K562 (cell line): ENCODE measurements at regions not wholly inside any gene's neighbourhood (a gene's known extent, or its start where the extent isn't known, plus 50 kb on each side); places are given as distances from the start of the nearest gene placed in this dataset.

Experiments
- ATAC-seq: fragments of 200-7000 bp; cut with Tn5 transposase; 3 replicates; pipeline ENCODE4 v1.9.1; 2020; ENCODE audit warnings: moderate library complexity
- BruUV-seq: library from RNA; stranded (reverse); fragments of 400-500 nt; replicated peaks from 2 replicates; lab custom pipeline; 2021; lab: Mats Ljungman, UMichigan
- CTCF ChIA-PET: fragments of 300-600 bp; formaldehyde crosslinking; extraction: SDS; loops from one replicate; lab custom pipeline; 2021; ENCODE audit warnings: low intra/inter-chr PET ratio; lab: Yijun Ruan, JAX
- POLR2A ChIA-PET: fragments of 300-600, 350-650 bp; sonication (Branson Sonifier 250); formaldehyde crosslinking; extraction: SDS; loops from one replicate; lab custom pipeline; 2021; ENCODE audit warnings: antibody characterized with exemption, inconsistent platforms; lab: Yijun Ruan, JAX
- DNase-seq, 4 experiments: peaks; one replicate each; pipeline versions ENCODE4 v3.0.0 to v3.0.0-alpha.2; 2011 to 2018; ENCODE audit warnings: low spot score in 3 of 4, mixed read lengths in 3 of 4; ENCODE audit errors: extremely low read depth in 1 of 4
- FAIRE-seq: peaks from 2 replicates; lab custom pipeline; 2011; peaks lifted over from hg19 to GRCh38; lab: Jason Lieb, UNC
- H2AFZ ChIP-seq: 2 replicates; pipeline ENCODE4 v1.6.0; 2011; ENCODE audit warnings: low read depth, low read length, control low read depth, inconsistent platforms
- H3K27ac ChIP-seq: fragments of 200-600 bp; 3 replicates; pipeline ENCODE4 v1.8.0; 2011; ENCODE audit warnings: low read depth, mild to moderate bottlenecking, control low read depth, inconsistent platforms, low read length, moderate library complexity, mixed read lengths; ENCODE audit errors: extremely low read depth
- H3K27me3 ChIP-seq, 2 experiments: fragments of 300-600 bp in 1 of 2; 2 replicates in 1 of 2; 3 replicates in 1 of 2; pipeline versions ENCODE4 v1.6.0 to v1.8.0; 2011; ENCODE audit warnings: inconsistent platforms in 2 of 2, low read length in 2 of 2, mild to moderate bottlenecking in 1 of 2, mixed read lengths in 1 of 2, moderate library complexity in 1 of 2; ENCODE audit not compliant: control insufficient read depth in 2 of 2, insufficient read depth in 2 of 2
- H3K36me3 ChIP-seq: fragments of 300-600 bp; 3 replicates; pipeline ENCODE4 v1.8.0; 2011; ENCODE audit warnings: mild to moderate bottlenecking, low read length, inconsistent platforms; ENCODE audit not compliant: control insufficient read depth, insufficient read depth
- H3K4me1 ChIP-seq, 2 experiments: fragments of 200-600 bp in 1 of 2; replicated peaks in 1 of 2; 2 replicates in 1 of 2; 3 replicates in 1 of 2; pipeline versions ENCODE4 v1.5.1 to v1.8.0; 2011; ENCODE audit warnings: inconsistent platforms in 2 of 2, low read length in 2 of 2, mild to moderate bottlenecking in 1 of 2, mixed read lengths in 1 of 2, moderate library complexity in 1 of 2; ENCODE audit not compliant: control insufficient read depth in 2 of 2, insufficient read depth in 2 of 2
- H3K4me2 ChIP-seq: 2 replicates; pipeline ENCODE4 v1.6.1; 2011; ENCODE audit warnings: low read length, control low read depth, inconsistent platforms, mixed read lengths; ENCODE audit not compliant: insufficient read depth
- H3K4me3 ChIP-seq: fragments of 200-600 bp; sonication (generic), shearing (Covaris generic); 2 replicates; pipeline ENCODE4 v1.5.1; 2016; ENCODE audit warnings: control low read depth, inconsistent platforms
- H3K79me2 ChIP-seq: fragments of 200-600 bp; 3 replicates; pipeline ENCODE4 v1.8.0; 2011; ENCODE audit warnings: low read length, inconsistent platforms; ENCODE audit not compliant: control insufficient read depth, insufficient read depth
- H3K9ac ChIP-seq, 2 experiments: 2 replicates each; pipeline versions ENCODE4 v1.6.0 to v1.6.1; 2011; ENCODE audit warnings: low read depth in 2 of 2, low read length in 2 of 2, control low read depth in 1 of 2, inconsistent platforms in 1 of 2, mild to moderate bottlenecking in 1 of 2, mixed read lengths in 1 of 2; ENCODE audit not compliant: insufficient read depth in 1 of 2
- H3K9me1 ChIP-seq: one replicate; pipeline ENCODE4 v1.6.0; 2011; ENCODE audit warnings: inconsistent platforms, mild to moderate bottlenecking, low read length, moderate library complexity; ENCODE audit not compliant: control insufficient read depth, insufficient read depth
- H3K9me3 ChIP-seq: replicated peaks from 2 replicates; pipeline ENCODE4 v1.5.1; 2011; ENCODE audit warnings: low read depth, low read length, inconsistent platforms; ENCODE audit not compliant: control insufficient read depth, insufficient read depth
- H4K20me1 ChIP-seq: replicated peaks from 2 replicates; pipeline ENCODE4 v1.6.1; 2011; ENCODE audit warnings: low read length, inconsistent platforms, mixed read lengths; ENCODE audit not compliant: control insufficient read depth, insufficient read depth
- KDM1A ChIP-seq, 2 experiments: fragments of 450-650 bp; IDR thresholded peaks; 2 replicates each; pipeline ENCODE4 v1.6.1; 2016; ENCODE audit warnings: mild to moderate bottlenecking in 2 of 2
- NRF1 ChIP-seq, 2 experiments: fragments of 450-650 bp; IDR thresholded peaks in 1 of 2; conservative IDR thresholded peaks in 1 of 2; 2 replicates each; pipeline ENCODE4 v1.6.1; 2014; ENCODE audit warnings: mild to moderate bottlenecking in 2 of 2
- RBM25 ChIP-seq: fragments of 200-400 bp; formaldehyde crosslinking; IDR thresholded peaks from 2 replicates; pipeline ENCODE4 v1.6.1; 2018; ENCODE audit warnings: low read length, low read depth, moderate library complexity; ENCODE audit not compliant: severe bottlenecking
- ZNF146 ChIP-seq: IDR thresholded peaks from one replicate; pipeline ENCODE4 v1.6.1; 2018; ENCODE audit warnings: missing compliant biosample characterization; ENCODE audit not compliant: unreplicated experiment
- WGBS: fragments of 100-300 bp; shearing (Covaris generic); methylation state at CpG from one replicate; pipeline ENCODE4 v1.1.6; 2016; ENCODE audit warnings: low coverage, mixed read lengths; ENCODE audit not compliant: insufficient coverage; ENCODE audit errors: missing lambda C conversion rate; 5-methylcytosine and 5-hydroxymethylcytosine counted together
- in situ Hi-C: fragments of 300-500 bp; cut with MboI; formaldehyde crosslinking; loops from 4 replicates; pipeline ENCODE4 v1.15.0; 2018; ENCODE audit warnings: inconsistent platforms, mixed read lengths
- intact Hi-C: fragments of 100-400 bp; cut with micrococcal nuclease; formaldehyde crosslinking; loops from 2 replicates; pipeline ENCODE4 v1.14.2; 2022
- TF ChIP-seq, protein P1 (sequence below): fragments of 450-650 bp; IDR thresholded peaks from 2 replicates; pipeline ENCODE4 v1.6.1; 2018; ENCODE audit warnings: mild to moderate bottlenecking, low read depth; ENCODE audit not compliant: partially characterized antibody
- TF ChIP-seq, protein P2 (sequence below), 2 experiments: fragments of 450-650 bp; formaldehyde crosslinking in 1 of 2; IDR thresholded peaks; 2 replicates each; pipeline versions ENCODE4 v1.4.0 to v1.6.1; 2014 to 2020; ENCODE audit warnings: mild to moderate bottlenecking in 2 of 2, borderline replicate concordance in 1 of 2, low read depth in 1 of 2

DNA sequence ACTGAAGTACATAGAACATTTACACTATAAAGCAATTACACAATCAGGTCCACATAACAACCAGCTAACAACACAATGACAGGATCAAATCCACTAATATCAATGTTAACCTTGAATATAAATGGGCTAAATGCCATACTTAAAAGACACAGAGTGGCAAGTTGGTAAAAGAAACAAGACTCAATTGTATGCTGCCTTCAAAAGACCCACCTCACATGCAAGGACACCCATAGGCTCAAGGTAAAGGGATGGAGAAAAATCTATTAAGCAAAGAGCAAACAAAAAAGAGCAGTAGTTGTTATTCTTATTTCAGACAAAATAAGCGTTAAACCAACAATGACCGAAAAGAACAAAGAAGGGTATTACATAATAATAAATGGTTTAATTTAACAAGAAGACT is 183.3 kb downstream of the PYDC2 start (continued):
- TF ChIP-seq, protein P1, sequence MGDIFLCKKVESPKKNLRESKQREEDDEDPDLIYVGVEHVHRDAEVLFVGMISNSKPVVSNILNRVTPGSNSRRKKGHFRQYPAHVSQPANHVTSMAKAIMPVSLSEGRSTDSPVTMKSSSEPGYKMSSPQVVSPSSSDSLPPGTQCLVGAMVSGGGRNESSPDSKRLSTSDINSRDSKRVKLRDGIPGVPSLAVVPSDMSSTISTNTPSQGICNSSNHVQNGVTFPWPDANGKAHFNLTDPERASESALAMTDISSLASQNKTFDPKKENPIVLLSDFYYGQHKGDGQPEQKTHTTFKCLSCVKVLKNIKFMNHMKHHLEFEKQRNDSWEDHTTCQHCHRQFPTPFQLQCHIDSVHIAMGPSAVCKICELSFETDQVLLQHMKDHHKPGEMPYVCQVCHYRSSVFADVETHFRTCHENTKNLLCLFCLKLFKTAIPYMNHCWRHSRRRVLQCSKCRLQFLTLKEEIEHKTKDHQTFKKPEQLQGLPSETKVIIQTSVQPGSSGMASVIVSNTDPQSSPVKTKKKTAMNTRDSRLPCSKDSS: no peak
- TF ChIP-seq NRF1 (conservative IDR thresholded peaks at IDR 0.05 in 1 of 2, IDR thresholded peaks at IDR 0.05 in 1 of 2) (no peak), KDM1A (IDR thresholded peaks at IDR 0.05) (no peak)
- TF ChIP-seq, all 486 proteins: peak for 0

DNA sequence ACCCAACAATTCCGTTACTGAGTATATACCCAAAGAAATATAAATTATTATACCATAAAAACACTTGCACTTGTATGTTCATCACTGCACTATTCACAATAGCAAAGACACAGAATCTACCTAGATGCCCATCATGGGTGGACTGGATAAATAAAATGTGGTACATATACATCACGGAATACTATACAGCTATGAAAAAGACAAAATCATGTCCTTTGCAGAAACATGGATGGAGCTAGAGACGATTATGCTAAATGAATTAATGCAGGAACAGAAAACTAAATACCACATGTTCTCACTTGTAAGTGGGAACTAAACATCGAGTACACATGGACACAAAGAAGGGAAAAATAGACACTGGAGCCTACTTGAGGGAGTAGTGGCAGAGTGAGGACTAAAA is 185.3 kb downstream of the PYDC2 start:
- DNase-seq (no peak), ATAC-seq (no peak), FAIRE-seq (no peak)
- TF ChIP-seq ZNF146 (peak; percentile 92), RBM25 (peak; percentile 74)
- TF ChIP-seq, protein P2, sequence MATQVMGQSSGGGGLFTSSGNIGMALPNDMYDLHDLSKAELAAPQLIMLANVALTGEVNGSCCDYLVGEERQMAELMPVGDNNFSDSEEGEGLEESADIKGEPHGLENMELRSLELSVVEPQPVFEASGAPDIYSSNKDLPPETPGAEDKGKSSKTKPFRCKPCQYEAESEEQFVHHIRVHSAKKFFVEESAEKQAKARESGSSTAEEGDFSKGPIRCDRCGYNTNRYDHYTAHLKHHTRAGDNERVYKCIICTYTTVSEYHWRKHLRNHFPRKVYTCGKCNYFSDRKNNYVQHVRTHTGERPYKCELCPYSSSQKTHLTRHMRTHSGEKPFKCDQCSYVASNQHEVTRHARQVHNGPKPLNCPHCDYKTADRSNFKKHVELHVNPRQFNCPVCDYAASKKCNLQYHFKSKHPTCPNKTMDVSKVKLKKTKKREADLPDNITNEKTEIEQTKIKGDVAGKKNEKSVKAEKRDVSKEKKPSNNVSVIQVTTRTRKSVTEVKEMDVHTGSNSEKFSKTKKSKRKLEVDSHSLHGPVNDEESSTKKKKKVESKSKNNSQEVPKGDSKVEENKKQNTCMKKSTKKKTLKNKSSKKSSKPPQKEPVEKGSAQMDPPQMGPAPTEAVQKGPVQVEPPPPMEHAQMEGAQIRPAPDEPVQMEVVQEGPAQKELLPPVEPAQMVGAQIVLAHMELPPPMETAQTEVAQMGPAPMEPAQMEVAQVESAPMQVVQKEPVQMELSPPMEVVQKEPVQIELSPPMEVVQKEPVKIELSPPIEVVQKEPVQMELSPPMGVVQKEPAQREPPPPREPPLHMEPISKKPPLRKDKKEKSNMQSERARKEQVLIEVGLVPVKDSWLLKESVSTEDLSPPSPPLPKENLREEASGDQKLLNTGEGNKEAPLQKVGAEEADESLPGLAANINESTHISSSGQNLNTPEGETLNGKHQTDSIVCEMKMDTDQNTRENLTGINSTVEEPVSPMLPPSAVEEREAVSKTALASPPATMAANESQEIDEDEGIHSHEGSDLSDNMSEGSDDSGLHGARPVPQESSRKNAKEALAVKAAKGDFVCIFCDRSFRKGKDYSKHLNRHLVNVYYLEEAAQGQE (IDR thresholded peaks at IDR 0.05; ENCODE audit: borderline replicate concordance): no peak
- TF ChIP-seq, protein P2 (CRISPR knock-in tag; IDR thresholded peaks at IDR 0.05; ENCODE audit: low read depth): no peak
- 0% methylated on average over 4 of the region's 4 CpGs for WGBS
- Histone ChIP-seq H2AFZ (no peak overlapping the region), H4K20me1 (no peaks in the 10 kb centered on the region), H3K27ac (no peak overlapping the region), H3K79me2 (no peaks in the 10 kb centered on the region), H3K36me3 (no peaks in the 10 kb centered on the region), H3K9ac (no peak overlapping the region), H3K4me2 (no peak overlapping the region), H3K9me3 (no peaks in the 10 kb centered on the region; the same call in 1 of the 2 replicates), H3K9me1 (no peaks in the 10 kb centered on the region), H3K27me3 (no peaks in the 10 kb centered on the region), H3K4me3 (no peak overlapping the region), H3K4me1 (no peaks in the 10 kb centered on the region)
- no TSS peak for BruUV-seq
- ChIA-PET POLR2A (no interaction called here), CTCF (no interaction called here)
- intact Hi-C loops (no loop called here), in situ Hi-C loops (no loop called here)
